Hepatocyte (in vitro differentiated cells): ENCODE measurements at regions not wholly inside any gene's neighbourhood (a gene's known extent, or its start where the extent isn't known, plus 50 kb on each side); places are given as distances from the start of the nearest gene placed in this dataset.

Experiments
- CTCF ChIP-seq: fragments of 200-600 bp; sonication (generic); IDR thresholded peaks from 2 replicates; pipeline ENCODE4 v1.5.1; 2016; ENCODE audit warnings: antibody characterized with exemption, mild to moderate bottlenecking; ENCODE audit not compliant: poor library complexity
- EZH2 ChIP-seq: fragments of 200-600 bp; sonication (generic); IDR thresholded peaks from 2 replicates; pipeline ENCODE4 v1.6.1; 2016; ENCODE audit warnings: antibody characterized with exemption, mild to moderate bottlenecking, borderline replicate concordance
- EZH2phosphoT487 ChIP-seq: fragments of 200-600 bp; sonication (generic); IDR thresholded peaks from one replicate; pipeline ENCODE4 v1.6.1; 2018; ENCODE audit warnings: antibody characterized with exemption, mild to moderate bottlenecking, low read depth, moderate library complexity; ENCODE audit not compliant: unreplicated experiment, severe bottlenecking

- no peak for TF ChIP-seq CTCF
- TF ChIP-seq EZH2 = no peak
- TF ChIP-seq EZH2phosphoT487 = no peak
Measured at GRCh38 chr4:1562371-1562770, 121.7 kb downstream of the FAM53A start.
